ENCODE measurements at regions not wholly inside any gene's neighbourhood (a gene's known extent, or its start where the extent isn't known, plus 50 kb on each side); places are given as distances from the start of the nearest gene placed in this dataset.
A peak's percentile ranks its signal among the peaks of the same experiment; 100 is the strongest.
"Not testable (repeated sequence)": the region's sequence is repeated elsewhere in the genome, so short reads cannot be mapped to it uniquely, and the experiment has no call there.

DNA sequence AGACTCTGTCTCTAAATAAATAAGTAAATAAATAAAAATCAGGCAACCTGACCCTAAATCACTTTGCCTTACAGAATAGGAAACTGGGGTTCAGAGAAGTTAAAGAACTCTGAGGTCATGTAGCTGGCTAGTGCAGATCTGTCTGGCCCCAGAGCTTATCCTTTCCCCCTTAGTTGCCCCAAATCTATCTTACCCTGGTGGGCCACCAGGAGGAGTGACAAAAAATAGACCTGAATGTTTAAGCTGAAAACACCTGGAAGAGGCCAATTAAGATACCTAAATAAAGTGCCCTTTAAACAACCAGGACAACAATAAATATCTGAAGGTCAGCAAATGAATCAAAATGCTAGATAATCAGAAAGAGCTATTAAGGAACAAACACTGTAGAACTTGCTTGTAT is 59.7 kb downstream of the TEX35 start:
- DNase-seq (ENCODE audit: low read depth): no peak

DNA sequence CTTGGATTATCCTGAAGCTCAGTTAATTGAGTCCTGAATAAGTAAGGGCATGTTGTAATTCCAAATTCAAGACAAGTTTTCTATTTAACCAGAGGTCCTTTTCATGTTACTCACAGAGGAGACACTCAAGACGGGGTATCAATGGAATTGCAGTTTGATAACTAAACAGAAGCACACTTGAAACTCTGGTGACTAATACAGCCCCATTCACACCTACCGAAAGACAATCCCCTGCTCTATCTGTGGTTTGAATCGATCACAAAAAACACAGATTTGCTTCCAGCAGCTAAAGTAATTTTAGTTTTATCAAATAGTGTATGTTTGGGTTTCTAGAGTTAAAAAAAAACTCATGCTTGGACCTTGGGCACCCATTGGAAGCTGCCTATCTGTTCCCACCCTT is 60.4 kb downstream of the TEX35 start:
- no peak for DNase-seq (ENCODE audit: low read depth)

DNA sequence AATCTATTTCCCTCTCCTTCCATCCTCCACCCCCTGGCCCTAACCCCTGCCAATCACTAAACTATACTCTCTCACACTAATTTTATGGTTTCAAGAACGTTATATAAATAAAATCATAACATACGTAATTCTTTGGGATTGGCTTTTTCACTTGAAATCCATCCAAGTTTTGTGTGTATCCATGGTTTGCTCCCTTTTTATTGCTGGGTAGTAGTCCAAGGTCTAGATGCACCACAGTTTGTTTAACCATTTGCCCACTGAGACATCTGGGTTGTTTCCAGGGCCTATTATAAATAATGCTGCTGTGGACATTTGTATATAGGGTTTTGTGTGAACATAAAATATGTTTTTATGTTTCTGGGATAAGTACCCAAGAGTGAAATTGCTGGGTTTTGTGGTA is 61.4 kb downstream of the TEX35 start:
- no peak for DNase-seq (ENCODE audit: low read depth)

DNA sequence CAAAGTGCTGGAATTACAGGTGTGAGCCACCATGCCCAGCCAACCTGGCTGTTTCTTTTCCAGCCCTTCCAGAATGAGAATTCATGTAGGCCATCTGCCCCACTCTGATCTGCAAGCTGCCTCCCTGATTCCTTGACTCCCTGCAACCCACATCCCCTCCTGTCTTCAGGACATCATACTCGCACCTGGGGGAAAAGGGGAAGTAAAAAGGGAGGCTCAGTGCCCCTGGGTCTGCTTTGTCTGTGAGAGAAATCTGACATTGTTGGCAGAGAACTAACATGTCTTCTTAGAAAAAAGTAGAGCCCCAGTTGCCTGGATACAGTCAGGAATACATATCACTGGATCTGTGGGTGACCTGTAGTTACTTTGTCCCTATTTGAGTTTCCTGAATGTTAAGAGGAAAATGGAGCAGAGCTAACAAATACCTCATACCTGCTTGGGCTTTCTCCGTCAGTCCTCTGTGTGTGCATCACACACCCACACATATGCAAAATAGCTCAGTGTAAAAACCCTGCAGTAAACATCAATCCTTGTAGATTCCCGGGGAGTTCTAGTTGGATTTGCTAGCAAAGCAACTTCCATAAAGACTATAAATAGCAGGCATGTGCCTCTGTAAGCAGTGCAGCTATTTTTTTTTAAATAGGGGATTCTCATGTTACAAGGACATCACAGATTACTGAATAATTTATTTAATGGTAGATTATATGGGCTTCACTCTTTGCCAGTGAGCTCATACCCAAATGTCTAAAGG is 62.9 kb downstream of the TEX35 start:
- no peak for DNase-seq (ENCODE audit: low read depth)

DNA sequence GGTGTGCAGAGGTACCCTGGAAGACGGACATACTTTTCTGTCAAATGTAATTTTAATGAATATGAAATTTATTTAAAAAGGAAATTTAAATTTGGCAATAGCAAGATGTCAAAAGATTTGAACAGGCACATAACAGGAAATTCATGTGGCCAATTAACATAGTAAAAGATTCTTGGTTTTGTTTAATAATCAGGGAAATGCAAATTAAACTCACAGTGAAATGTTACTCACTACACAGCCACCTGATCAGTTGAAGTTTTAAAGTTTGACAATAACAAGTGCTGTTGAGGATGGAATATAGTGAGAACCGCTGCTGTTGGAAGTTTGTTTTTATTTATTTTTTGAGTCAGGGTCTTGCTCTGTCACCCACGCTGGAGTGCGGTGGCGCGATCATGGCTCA is 63.9 kb downstream of the TEX35 start:
- DNase-seq (ENCODE audit: low read depth): no peak

- no peak for DNase-seq (ENCODE audit: low read depth)
These were observed 65.0 kb downstream of the TEX35 start for GRCh38 chr1:178577882-178578281.

GRCh38 chr1:178578541-178578940 is 65.6 kb downstream of the TEX35 start:
- no peak for DNase-seq (ENCODE audit: low read depth)

DNA sequence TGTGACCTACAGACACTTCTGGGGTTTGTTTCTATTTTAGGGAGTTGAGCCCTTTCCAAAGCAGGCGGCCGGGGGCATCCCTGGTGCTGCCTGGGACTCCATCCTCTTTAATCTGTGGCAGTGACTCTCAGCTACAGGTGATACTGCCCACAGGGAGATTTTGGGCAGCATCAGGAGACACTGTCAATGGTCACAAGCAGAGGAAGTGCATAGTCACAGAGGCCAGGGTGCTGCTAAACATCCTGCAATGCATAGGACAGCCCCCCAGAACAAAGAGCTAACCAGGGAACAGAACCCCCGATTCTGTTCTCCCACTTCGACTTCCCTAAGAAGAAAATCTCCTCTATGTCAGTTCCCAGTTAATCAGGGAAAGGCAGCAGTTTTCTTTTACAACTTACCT is 66.2 kb downstream of the TEX35 start:
- DNase-seq (ENCODE audit: low read depth): no peak

DNA sequence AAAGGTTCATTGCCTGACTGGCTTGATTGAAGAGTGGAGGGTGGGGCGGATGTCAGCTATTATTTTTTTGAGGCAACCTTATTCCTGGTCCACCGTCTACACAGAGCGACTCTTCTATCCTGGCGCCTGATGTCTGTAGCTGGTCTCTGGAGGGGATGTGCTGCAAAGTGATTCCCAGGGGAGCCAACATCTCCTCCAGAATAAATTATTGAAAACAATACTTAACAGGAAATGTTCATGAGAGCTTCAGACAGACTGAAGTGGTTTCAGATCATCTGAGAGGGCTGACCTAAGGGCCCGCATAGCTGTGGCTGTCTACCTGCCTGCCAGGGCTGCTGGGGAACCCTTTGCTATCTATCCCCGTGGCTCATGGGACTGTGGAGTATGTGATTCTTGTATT is 66.7 kb downstream of the TEX35 start:
- DNase-seq (ENCODE audit: low read depth): no peak

DNA sequence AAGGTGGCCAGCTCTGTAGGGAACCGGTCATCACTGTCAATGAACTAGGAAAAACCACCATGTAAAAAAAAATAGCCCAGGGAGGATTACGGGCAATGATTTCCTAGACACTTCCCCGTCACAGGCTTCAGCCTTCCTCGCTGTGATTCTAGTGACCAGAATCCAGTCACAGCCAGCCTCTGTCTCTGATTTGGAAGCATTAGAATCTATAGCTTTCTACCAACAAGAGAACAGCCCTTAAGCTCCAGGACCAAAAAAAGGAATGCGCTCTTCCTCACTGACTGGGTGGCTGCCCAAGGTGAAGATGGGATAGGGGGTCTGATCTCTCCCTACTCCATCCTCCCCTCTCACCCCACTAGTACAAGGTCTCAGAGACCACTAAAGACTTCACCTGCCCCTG is 67.2 kb downstream of the TEX35 start:
- DNase-seq (ENCODE audit: low read depth): no peak

GRCh38 chr1:178580876-178581275 is 68.0 kb downstream of the TEX35 start:
- DNase-seq (ENCODE audit: low read depth): no peak

DNA sequence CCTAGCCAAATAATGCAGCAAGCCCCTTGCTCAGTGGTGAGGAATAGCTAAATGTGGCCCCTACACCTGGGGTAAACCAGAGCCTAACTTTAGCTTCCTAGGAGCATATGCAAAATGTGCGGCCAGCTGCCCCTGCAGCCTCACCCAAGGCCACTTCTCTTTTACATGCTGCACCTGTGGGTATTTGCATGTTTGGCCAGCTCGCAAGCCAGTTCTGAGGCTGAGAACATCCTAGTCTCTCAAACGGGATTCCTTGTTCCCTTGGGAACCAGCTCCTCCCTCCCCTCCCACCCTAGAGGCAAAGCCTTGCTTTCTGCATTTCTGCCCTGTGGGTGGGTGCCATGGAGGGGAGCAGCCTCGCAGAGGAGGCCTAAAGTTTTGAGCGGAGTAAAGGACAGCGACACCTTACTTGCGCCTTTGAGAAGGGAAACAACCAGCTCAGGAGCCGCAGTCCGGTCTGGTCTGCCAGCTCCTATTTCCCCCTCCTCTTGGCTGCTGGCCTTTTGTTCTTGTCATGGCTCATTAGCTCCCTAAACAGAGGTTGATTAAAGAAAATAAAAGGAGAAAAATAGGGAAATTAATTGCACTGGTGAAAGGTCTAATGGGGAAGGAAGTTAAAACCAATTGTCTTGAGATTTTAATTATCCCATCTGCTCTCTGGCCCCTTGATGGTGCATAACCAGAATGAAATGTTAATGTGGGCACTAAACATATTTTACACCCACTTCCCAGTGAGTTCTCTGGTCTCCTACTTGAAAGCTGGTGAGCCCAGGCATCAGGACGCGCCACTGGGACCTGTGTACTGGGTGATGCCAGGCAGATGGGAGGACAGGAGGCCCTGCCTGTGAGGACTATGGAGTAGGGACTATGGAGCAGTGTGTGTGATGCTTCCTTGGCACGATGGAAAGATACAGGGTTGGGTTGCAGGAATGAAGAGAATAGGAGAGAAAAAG is 68.7 kb downstream of the TEX35 start:
- DNase-seq (ENCODE audit: low read depth): no peak

DNA sequence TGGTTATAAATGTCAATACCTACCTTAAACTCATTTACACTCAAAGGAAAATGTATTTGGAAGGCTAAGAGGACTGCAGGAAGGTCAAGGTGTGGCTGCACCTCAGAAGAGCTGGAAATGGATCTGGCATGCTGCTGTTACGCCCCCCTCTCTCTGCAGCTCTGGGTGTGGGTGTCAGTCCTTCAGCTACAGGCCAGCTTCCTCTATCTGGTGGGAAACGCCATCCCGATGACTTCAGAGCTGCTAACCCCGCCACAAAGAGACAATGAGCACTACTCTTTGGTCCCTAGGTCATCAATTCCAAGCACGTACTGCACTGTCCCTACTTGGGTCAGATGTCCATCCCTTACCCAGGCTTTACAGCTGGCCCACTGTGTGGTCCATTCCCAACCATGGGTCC is 74.2 kb downstream of the TEX35 start:
- no peak for DNase-seq (ENCODE audit: low read depth)

DNA sequence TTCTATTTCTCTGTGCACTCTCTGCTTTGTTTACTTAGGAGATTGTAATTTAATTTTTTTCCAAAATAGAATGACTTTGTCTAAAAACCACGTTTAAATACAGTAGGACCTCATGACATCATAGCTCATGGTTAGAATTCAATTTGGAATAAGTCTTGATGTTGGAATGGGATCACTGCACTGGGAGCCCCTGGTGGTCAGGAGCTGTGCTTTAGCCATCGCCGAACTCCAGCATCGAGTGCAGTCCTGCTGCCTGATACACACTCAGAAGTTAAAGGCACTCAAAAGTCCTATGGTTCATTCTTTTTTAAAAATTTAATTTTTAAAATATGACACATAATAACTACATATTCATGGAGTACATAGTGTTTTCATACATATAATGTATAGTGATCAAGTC is 75.1 kb downstream of the TEX35 start:
- no peak for DNase-seq (ENCODE audit: low read depth)

- DNase-seq (ENCODE audit: low read depth): not testable (repeated sequence)
These were observed 76.1 kb downstream of the TEX35 start for GRCh38 chr1:178589042-178589441.

- not testable (repeated sequence) for DNase-seq (ENCODE audit: low read depth)
These were observed 78.9 kb downstream of the TEX35 start for GRCh38 chr1:178591811-178592210.

- DNase-seq (ENCODE audit: low read depth): peak; percentile 15
These were observed 80.6 kb downstream of the TEX35 start for GRCh38 chr1:178593515-178593914.

DNA sequence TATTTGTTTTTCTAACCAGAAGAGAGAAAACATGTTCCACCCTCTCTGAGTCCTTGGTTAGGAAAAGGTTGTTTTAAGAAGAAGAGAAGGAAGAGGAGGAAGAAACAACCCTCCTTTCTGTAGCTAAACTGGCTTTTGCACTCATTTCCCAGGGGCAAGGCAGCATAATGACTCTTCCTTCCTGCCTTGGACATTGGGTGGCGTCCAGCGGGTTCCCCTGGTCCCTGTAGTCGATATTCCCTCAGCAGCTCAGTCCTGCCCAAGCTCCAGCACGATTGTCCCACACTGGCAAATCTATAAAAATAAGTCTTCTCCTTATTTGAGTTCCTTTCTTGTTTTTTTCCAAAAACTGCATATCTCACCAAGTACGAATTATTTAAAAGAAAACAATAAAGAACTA is 81.2 kb downstream of the TEX35 start:
- no peak for DNase-seq (ENCODE audit: low read depth)

DNA sequence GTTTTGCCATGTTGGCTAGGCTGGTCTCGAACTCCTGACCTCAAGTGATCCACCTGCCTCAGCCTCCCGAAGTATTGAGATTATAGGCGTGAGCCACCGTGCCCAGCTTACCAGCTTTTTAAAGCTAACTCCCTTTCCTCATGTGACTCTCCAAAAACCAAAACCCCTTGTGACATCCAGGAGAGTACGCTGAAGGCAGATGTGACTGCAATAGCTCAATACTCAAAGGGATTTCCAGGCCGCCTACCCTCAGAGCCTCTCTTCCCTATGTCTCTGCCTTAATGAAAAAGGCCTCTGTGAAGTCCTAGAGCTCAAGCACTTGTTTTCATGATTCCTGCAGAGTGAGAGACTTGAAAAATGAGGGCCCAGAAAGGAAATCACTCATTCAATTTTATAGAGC is 82.6 kb downstream of the TEX35 start:
- no peak for DNase-seq (ENCODE audit: low read depth)

DNA sequence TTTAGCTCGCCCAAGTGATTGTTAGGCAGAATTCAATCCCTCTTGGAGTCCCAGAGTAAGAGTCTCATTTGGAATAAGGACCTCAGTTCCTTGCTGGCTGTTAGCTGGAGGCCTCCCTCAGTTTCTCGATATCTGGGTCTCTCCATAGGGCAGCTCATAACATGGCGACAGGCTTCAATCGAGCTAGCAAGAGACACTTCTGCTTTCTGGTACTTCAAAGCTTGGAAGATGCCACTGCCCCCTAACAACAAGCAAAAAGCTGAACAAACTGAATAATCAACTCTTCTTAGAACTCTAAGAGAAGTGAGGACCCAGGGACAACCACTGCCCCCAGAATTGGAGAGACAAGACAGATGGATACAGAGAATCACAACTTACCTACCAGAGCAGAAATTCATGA is 86.2 kb downstream of the TEX35 start:
- no peak for DNase-seq (ENCODE audit: low read depth)

- DNase-seq (ENCODE audit: low read depth): no peak
These were observed 86.8 kb downstream of the TEX35 start for GRCh38 chr1:178599745-178600144.

- no peak for DNase-seq (ENCODE audit: low read depth)
These were observed 91.0 kb downstream of the TEX35 start for GRCh38 chr1:178603926-178604325.

DNA sequence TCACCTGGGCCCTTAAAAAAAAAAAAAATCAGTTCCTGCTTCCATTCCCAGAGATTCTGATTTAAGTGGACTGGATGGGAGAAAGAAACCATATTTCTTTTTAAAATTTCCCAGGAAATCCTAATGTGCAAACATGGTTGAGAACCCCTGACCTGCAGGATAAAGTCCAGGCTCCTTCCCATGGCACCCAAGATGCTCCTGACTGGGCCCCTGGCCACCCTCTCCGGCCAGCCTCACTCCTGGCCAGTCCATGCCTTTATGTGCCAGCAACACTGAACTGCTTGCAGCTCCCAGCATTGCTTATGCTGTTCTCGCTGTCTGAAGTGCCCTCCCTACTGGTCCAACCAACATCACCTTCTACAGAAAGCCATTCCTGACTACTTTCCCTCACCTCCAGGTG is 93.9 kb downstream of the TEX35 start:
- no peak for DNase-seq (ENCODE audit: low read depth)

Data from RPMI7951 (cell line).